K562 (cell line): ENCODE measurements at regions not wholly inside any gene's neighbourhood (a gene's known extent, or its start where the extent isn't known, plus 50 kb on each side); places are given as distances from the start of the nearest gene placed in this dataset.

Experiments
- ATAC-seq: fragments of 200-7000 bp; cut with Tn5 transposase; 3 replicates; pipeline ENCODE4 v1.9.1; 2020; ENCODE audit warnings: moderate library complexity
- BruUV-seq: library from RNA; stranded (reverse); fragments of 400-500 nt; replicated peaks from 2 replicates; lab custom pipeline; 2021; lab: Mats Ljungman, UMichigan
- CTCF ChIA-PET: fragments of 300-600 bp; formaldehyde crosslinking; extraction: SDS; loops from one replicate; lab custom pipeline; 2021; ENCODE audit warnings: low intra/inter-chr PET ratio; lab: Yijun Ruan, JAX
- POLR2A ChIA-PET: fragments of 300-600, 350-650 bp; sonication (Branson Sonifier 250); formaldehyde crosslinking; extraction: SDS; loops from one replicate; lab custom pipeline; 2021; ENCODE audit warnings: antibody characterized with exemption, inconsistent platforms; lab: Yijun Ruan, JAX
- DNase-seq, 4 experiments: peaks; one replicate each; pipeline versions ENCODE4 v3.0.0 to v3.0.0-alpha.2; 2011 to 2018; ENCODE audit warnings: low spot score in 3 of 4, mixed read lengths in 3 of 4; ENCODE audit errors: extremely low read depth in 1 of 4
- FAIRE-seq: peaks from 2 replicates; lab custom pipeline; 2011; peaks lifted over from hg19 to GRCh38; lab: Jason Lieb, UNC
- H2AFZ ChIP-seq: 2 replicates; pipeline ENCODE4 v1.6.0; 2011; ENCODE audit warnings: low read depth, low read length, control low read depth, inconsistent platforms
- H3K27ac ChIP-seq: fragments of 200-600 bp; 3 replicates; pipeline ENCODE4 v1.8.0; 2011; ENCODE audit warnings: low read depth, mild to moderate bottlenecking, control low read depth, inconsistent platforms, low read length, moderate library complexity, mixed read lengths; ENCODE audit errors: extremely low read depth
- H3K27me3 ChIP-seq, 2 experiments: fragments of 300-600 bp in 1 of 2; 2 replicates in 1 of 2; 3 replicates in 1 of 2; pipeline versions ENCODE4 v1.6.0 to v1.8.0; 2011; ENCODE audit warnings: inconsistent platforms in 2 of 2, low read length in 2 of 2, mild to moderate bottlenecking in 1 of 2, mixed read lengths in 1 of 2, moderate library complexity in 1 of 2; ENCODE audit not compliant: control insufficient read depth in 2 of 2, insufficient read depth in 2 of 2
- H3K36me3 ChIP-seq: fragments of 300-600 bp; 3 replicates; pipeline ENCODE4 v1.8.0; 2011; ENCODE audit warnings: mild to moderate bottlenecking, low read length, inconsistent platforms; ENCODE audit not compliant: control insufficient read depth, insufficient read depth
- H3K4me1 ChIP-seq, 2 experiments: fragments of 200-600 bp in 1 of 2; replicated peaks in 1 of 2; 2 replicates in 1 of 2; 3 replicates in 1 of 2; pipeline versions ENCODE4 v1.5.1 to v1.8.0; 2011; ENCODE audit warnings: inconsistent platforms in 2 of 2, low read length in 2 of 2, mild to moderate bottlenecking in 1 of 2, mixed read lengths in 1 of 2, moderate library complexity in 1 of 2; ENCODE audit not compliant: control insufficient read depth in 2 of 2, insufficient read depth in 2 of 2
- H3K4me2 ChIP-seq: 2 replicates; pipeline ENCODE4 v1.6.1; 2011; ENCODE audit warnings: low read length, control low read depth, inconsistent platforms, mixed read lengths; ENCODE audit not compliant: insufficient read depth
- H3K4me3 ChIP-seq: fragments of 200-600 bp; sonication (generic), shearing (Covaris generic); 2 replicates; pipeline ENCODE4 v1.5.1; 2016; ENCODE audit warnings: control low read depth, inconsistent platforms
- H3K79me2 ChIP-seq: fragments of 200-600 bp; 3 replicates; pipeline ENCODE4 v1.8.0; 2011; ENCODE audit warnings: low read length, inconsistent platforms; ENCODE audit not compliant: control insufficient read depth, insufficient read depth
- H3K9ac ChIP-seq, 2 experiments: 2 replicates each; pipeline versions ENCODE4 v1.6.0 to v1.6.1; 2011; ENCODE audit warnings: low read depth in 2 of 2, low read length in 2 of 2, control low read depth in 1 of 2, inconsistent platforms in 1 of 2, mild to moderate bottlenecking in 1 of 2, mixed read lengths in 1 of 2; ENCODE audit not compliant: insufficient read depth in 1 of 2
- H3K9me1 ChIP-seq: one replicate; pipeline ENCODE4 v1.6.0; 2011; ENCODE audit warnings: inconsistent platforms, mild to moderate bottlenecking, low read length, moderate library complexity; ENCODE audit not compliant: control insufficient read depth, insufficient read depth
- H3K9me3 ChIP-seq: replicated peaks from 2 replicates; pipeline ENCODE4 v1.5.1; 2011; ENCODE audit warnings: low read depth, low read length, inconsistent platforms; ENCODE audit not compliant: control insufficient read depth, insufficient read depth
- H4K20me1 ChIP-seq: replicated peaks from 2 replicates; pipeline ENCODE4 v1.6.1; 2011; ENCODE audit warnings: low read length, inconsistent platforms, mixed read lengths; ENCODE audit not compliant: control insufficient read depth, insufficient read depth
- NFRKB ChIP-seq: fragments of 450-650 bp; IDR thresholded peaks from 2 replicates; pipeline ENCODE4 v1.6.1; 2016; ENCODE audit warnings: low read depth
- ZFP36 ChIP-seq: fragments of 150-350 bp; IDR thresholded peaks from 2 replicates; pipeline ENCODE4 v1.6.1; 2018; ENCODE audit warnings: low read length, low read depth; ENCODE audit not compliant: partially characterized antibody
- WGBS: fragments of 100-300 bp; shearing (Covaris generic); methylation state at CpG from one replicate; pipeline ENCODE4 v1.1.6; 2016; ENCODE audit warnings: low coverage, mixed read lengths; ENCODE audit not compliant: insufficient coverage; ENCODE audit errors: missing lambda C conversion rate; 5-methylcytosine and 5-hydroxymethylcytosine counted together
- in situ Hi-C: fragments of 300-500 bp; cut with MboI; formaldehyde crosslinking; loops from 4 replicates; pipeline ENCODE4 v1.15.0; 2018; ENCODE audit warnings: inconsistent platforms, mixed read lengths
- intact Hi-C: fragments of 100-400 bp; cut with micrococcal nuclease; formaldehyde crosslinking; loops from 2 replicates; pipeline ENCODE4 v1.14.2; 2022
- TF ChIP-seq, protein P1 (sequence below): fragments of 450-650 bp; IDR thresholded peaks from 2 replicates; pipeline ENCODE4 v1.6.1; 2016; ENCODE audit warnings: mild to moderate bottlenecking, moderate library complexity

DNA sequence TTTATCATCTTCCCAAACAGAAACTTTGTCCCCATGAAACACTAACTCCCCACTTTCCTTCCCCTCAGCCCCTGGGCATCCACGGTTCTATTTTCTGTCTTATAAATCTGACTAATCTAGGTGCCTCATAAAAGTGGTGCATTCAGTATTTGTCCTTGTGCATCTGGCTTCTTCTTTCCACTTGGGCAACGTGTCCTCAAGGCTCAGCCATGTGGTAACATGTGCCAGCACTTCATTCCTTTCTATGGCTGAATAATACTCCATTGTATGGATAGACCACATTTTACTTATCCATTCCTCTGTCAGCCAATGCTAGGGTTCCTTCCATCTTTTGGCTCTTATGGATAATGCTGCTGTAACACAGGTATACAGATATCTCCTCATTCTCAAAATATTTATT lies 305.0 kb upstream of the RUNX1 start:
- Histone ChIP-seq H3K9me3 (no peaks in the 10 kb centered on the region), H4K20me1 (no peaks in the 10 kb centered on the region), H3K4me2 (no peak overlapping the region), H3K79me2 (no peaks in the 10 kb centered on the region), H2AFZ (no peak overlapping the region), H3K9me1 (no peaks in the 10 kb centered on the region), H3K4me3 (no peak overlapping the region), H3K27me3 (no peaks in the 10 kb centered on the region; a peak in 1 of 5 replicates), H3K36me3 (no peaks in the 10 kb centered on the region), H3K9ac (no peak overlapping the region), H3K27ac (no peak overlapping the region), H3K4me1 (no peaks in the 10 kb centered on the region)
- BruUV-seq: no TSS peak
- in situ Hi-C loops: no loop called here
- DNase-seq (no peak), ATAC-seq (no peak), FAIRE-seq (no peak)
- intact Hi-C loops: no loop called here
- ChIA-PET POLR2A (interaction anchor here (1.0 kb wide), 1 partner anchor 14 kb away, joined by 3 read pairs; no protein-coding TSS in a partner anchor), CTCF (no interaction called here)
- no peak for TF ChIP-seq ZFP36
- TF ChIP-seq NFRKB: no peak
- TF ChIP-seq, protein P1, sequence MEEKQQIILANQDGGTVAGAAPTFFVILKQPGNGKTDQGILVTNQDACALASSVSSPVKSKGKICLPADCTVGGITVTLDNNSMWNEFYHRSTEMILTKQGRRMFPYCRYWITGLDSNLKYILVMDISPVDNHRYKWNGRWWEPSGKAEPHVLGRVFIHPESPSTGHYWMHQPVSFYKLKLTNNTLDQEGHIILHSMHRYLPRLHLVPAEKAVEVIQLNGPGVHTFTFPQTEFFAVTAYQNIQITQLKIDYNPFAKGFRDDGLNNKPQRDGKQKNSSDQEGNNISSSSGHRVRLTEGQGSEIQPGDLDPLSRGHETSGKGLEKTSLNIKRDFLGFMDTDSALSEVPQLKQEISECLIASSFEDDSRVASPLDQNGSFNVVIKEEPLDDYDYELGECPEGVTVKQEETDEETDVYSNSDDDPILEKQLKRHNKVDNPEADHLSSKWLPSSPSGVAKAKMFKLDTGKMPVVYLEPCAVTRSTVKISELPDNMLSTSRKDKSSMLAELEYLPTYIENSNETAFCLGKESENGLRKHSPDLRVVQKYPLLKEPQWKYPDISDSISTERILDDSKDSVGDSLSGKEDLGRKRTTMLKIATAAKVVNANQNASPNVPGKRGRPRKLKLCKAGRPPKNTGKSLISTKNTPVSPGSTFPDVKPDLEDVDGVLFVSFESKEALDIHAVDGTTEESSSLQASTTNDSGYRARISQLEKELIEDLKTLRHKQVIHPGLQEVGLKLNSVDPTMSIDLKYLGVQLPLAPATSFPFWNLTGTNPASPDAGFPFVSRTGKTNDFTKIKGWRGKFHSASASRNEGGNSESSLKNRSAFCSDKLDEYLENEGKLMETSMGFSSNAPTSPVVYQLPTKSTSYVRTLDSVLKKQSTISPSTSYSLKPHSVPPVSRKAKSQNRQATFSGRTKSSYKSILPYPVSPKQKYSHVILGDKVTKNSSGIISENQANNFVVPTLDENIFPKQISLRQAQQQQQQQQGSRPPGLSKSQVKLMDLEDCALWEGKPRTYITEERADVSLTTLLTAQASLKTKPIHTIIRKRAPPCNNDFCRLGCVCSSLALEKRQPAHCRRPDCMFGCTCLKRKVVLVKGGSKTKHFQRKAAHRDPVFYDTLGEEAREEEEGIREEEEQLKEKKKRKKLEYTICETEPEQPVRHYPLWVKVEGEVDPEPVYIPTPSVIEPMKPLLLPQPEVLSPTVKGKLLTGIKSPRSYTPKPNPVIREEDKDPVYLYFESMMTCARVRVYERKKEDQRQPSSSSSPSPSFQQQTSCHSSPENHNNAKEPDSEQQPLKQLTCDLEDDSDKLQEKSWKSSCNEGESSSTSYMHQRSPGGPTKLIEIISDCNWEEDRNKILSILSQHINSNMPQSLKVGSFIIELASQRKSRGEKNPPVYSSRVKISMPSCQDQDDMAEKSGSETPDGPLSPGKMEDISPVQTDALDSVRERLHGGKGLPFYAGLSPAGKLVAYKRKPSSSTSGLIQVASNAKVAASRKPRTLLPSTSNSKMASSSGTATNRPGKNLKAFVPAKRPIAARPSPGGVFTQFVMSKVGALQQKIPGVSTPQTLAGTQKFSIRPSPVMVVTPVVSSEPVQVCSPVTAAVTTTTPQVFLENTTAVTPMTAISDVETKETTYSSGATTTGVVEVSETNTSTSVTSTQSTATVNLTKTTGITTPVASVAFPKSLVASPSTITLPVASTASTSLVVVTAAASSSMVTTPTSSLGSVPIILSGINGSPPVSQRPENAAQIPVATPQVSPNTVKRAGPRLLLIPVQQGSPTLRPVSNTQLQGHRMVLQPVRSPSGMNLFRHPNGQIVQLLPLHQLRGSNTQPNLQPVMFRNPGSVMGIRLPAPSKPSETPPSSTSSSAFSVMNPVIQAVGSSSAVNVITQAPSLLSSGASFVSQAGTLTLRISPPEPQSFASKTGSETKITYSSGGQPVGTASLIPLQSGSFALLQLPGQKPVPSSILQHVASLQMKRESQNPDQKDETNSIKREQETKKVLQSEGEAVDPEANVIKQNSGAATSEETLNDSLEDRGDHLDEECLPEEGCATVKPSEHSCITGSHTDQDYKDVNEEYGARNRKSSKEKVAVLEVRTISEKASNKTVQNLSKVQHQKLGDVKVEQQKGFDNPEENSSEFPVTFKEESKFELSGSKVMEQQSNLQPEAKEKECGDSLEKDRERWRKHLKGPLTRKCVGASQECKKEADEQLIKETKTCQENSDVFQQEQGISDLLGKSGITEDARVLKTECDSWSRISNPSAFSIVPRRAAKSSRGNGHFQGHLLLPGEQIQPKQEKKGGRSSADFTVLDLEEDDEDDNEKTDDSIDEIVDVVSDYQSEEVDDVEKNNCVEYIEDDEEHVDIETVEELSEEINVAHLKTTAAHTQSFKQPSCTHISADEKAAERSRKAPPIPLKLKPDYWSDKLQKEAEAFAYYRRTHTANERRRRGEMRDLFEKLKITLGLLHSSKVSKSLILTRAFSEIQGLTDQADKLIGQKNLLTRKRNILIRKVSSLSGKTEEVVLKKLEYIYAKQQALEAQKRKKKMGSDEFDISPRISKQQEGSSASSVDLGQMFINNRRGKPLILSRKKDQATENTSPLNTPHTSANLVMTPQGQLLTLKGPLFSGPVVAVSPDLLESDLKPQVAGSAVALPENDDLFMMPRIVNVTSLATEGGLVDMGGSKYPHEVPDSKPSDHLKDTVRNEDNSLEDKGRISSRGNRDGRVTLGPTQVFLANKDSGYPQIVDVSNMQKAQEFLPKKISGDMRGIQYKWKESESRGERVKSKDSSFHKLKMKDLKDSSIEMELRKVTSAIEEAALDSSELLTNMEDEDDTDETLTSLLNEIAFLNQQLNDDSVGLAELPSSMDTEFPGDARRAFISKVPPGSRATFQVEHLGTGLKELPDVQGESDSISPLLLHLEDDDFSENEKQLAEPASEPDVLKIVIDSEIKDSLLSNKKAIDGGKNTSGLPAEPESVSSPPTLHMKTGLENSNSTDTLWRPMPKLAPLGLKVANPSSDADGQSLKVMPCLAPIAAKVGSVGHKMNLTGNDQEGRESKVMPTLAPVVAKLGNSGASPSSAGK: peak; percentile 25; the same call in 1 of the 2 replicates
- 2% methylated on average over 2 of the region's 2 CpGs for WGBS
